ENCODE measurements at regions not wholly inside any gene's neighbourhood (a gene's known extent, or its start where the extent isn't known, plus 50 kb on each side); places are given as distances from the start of the nearest gene placed in this dataset.

DNA sequence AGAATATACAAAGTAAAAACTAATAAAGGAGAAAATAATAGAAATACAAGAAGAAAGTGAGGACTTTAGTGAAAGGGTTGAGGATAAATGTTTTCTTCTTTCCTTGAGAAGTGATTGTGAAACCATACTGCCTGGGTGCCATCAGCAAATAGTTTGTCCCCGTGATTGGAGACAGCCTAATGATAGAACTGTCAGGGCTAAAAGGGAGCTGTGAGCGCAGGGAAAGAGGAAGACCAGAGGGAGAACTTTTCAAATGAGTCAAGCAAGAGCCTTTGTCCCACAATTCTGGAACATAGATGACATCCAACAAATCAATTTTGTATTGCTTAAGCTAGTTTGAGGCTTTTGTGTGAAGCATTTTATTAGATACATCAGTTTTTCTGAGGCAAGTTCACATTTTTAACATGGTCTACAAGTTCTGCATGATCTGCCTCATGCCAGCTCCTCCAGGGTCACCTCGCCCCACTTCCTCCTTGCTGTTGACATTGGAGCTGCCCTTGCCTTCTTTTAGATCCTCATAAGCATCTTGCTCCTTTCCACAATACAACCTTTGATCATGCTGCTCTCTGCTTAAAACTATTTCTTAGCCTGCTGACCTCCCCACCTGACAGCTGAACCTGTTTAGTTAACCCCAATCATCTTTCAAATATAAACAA, 213.4 kb upstream of the REG3G start (continued):
- TF ChIP-seq ZNF560 (tag by site-specific recombination; IDR thresholded peaks at IDR 0.05; ENCODE audit: borderline replicate concordance) (no peak), ZNF221 (tag by site-specific recombination; IDR thresholded peaks at IDR 0.05; ENCODE audit: borderline replicate concordance) (no peak), ZNF132 (tag by site-specific recombination; IDR thresholded peaks at IDR 0.05; ENCODE audit: borderline replicate concordance) (no peak), ZNF777 (tag by site-specific recombination; IDR thresholded peaks at IDR 0.05; ENCODE audit: borderline replicate concordance) (no peak), ZNF701 (tag by site-specific recombination; IDR thresholded peaks at IDR 0.05) (no peak)

- TF ChIP-seq ZNF529 (tag by site-specific recombination; IDR thresholded peaks at IDR 0.05; ENCODE audit: insufficient replicate concordance), result no peak
- no peak for TF ChIP-seq GLIS2 (tag by site-specific recombination; IDR thresholded peaks at IDR 0.05)
- no peak for TF ChIP-seq ZBTB48 (tag by site-specific recombination; IDR thresholded peaks at IDR 0.05)
- TF ChIP-seq ZNF530 (tag by site-specific recombination; IDR thresholded peaks at IDR 0.05; ENCODE audit: low read depth), result no peak
- TF ChIP-seq, protein P1, sequence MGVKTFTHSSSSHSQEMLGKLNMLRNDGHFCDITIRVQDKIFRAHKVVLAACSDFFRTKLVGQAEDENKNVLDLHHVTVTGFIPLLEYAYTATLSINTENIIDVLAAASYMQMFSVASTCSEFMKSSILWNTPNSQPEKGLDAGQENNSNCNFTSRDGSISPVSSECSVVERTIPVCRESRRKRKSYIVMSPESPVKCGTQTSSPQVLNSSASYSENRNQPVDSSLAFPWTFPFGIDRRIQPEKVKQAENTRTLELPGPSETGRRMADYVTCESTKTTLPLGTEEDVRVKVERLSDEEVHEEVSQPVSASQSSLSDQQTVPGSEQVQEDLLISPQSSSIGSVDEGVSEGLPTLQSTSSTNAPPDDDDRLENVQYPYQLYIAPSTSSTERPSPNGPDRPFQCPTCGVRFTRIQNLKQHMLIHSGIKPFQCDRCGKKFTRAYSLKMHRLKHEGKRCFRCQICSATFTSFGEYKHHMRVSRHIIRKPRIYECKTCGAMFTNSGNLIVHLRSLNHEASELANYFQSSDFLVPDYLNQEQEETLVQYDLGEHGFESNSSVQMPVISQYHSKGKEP (tag by site-specific recombination; IDR thresholded peaks at IDR 0.05), result no peak
- TF ChIP-seq, protein P2, sequence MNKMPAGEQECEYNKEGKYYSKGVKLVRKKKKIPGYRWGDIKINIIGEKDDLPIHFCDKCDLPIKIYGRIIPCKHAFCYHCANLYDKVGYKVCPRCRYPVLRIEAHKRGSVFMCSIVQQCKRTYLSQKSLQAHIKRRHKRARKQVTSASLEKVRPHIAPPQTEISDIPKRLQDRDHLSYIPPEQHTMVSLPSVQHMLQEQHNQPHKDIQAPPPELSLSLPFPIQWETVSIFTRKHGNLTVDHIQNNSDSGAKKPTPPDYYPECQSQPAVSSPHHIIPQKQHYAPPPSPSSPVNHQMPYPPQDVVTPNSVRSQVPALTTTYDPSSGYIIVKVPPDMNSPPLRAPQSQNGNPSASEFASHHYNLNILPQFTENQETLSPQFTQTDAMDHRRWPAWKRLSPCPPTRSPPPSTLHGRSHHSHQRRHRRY (tag by site-specific recombination; IDR thresholded peaks at IDR 0.05), result no peak
- TF ChIP-seq ZBTB1 (tag by site-specific recombination; IDR thresholded peaks at IDR 0.05), result no peak
- no peak for TF ChIP-seq HOXC10 (CRISPR knock-in tag; IDR thresholded peaks at IDR 0.05)
- no peak for TF ChIP-seq ZBTB17 (tag by site-specific recombination; IDR thresholded peaks at IDR 0.05)
- TF ChIP-seq WT1 (tag by site-specific recombination; IDR thresholded peaks at IDR 0.05), result no peak
- TF ChIP-seq ZNF132 (tag by site-specific recombination; IDR thresholded peaks at IDR 0.05; ENCODE audit: borderline replicate concordance), result no peak
- no peak for TF ChIP-seq ZNF248 (tag by site-specific recombination; IDR thresholded peaks at IDR 0.05)
- no peak for TF ChIP-seq ZFP69B (tag by site-specific recombination; IDR thresholded peaks at IDR 0.05)
- no peak for TF ChIP-seq ZNF221 (tag by site-specific recombination; IDR thresholded peaks at IDR 0.05; ENCODE audit: borderline replicate concordance)
- no peak for TF ChIP-seq ZNF174 (tag by site-specific recombination; IDR thresholded peaks at IDR 0.05)
- TF ChIP-seq KLF10 (tag by site-specific recombination; IDR thresholded peaks at IDR 0.05), result no peak
- no peak for TF ChIP-seq ZBTB20 (tag by site-specific recombination; IDR thresholded peaks at IDR 0.05)
- Histone ChIP-seq H3K36me3 (ENCODE audit: control insufficient read depth in 2 of 2, insufficient read depth in 1 of 2, low read length in 2 of 2) (no peaks in the 10 kb centered on the region), H3K9me3 (ENCODE audit: control insufficient read depth, insufficient read depth, low read depth, low read length) (no peaks in the 10 kb centered on the region), H3K27ac (ENCODE audit: extremely low read depth, low read depth, low read length) (no peak overlapping the region), H3K4me1 (ENCODE audit: control insufficient read depth, insufficient read depth, low read length) (no peaks in the 10 kb centered on the region), H3K4me3 (ENCODE audit: low read depth, low read length) (no peak overlapping the region)
- CTCF ChIA-PET, result no interaction called here
- POLR2A ChIA-PET, result no interaction called here
These were observed 211.0 kb upstream of the REG3G start for GRCh38 chr2:78814331-78814986.

- no peaks in the 10 kb centered on the region for H3K9me3 ChIP-seq (ENCODE audit: control insufficient read depth, insufficient read depth, low read depth, low read length)
- no peaks in the 10 kb centered on the region for H3K4me1 ChIP-seq (ENCODE audit: control insufficient read depth, insufficient read depth, low read length)
- no peaks in the 10 kb centered on the region for H3K36me3 ChIP-seq (ENCODE audit: control insufficient read depth in 2 of 2, insufficient read depth in 1 of 2, low read length in 2 of 2)
- ChIA-PET CTCF (interaction anchor here (0.5 kb wide), 1 partner anchor 474 kb away, joined by 3 read pairs; no protein-coding TSS in a partner anchor), POLR2A (no interaction called here)
- H3K4me3 ChIP-seq (ENCODE audit: low read depth, low read length), result no peak overlapping the region
- H3K27ac ChIP-seq (ENCODE audit: extremely low read depth, low read depth, low read length), result no peak overlapping the region
- no peak for TF ChIP-seq ZNF423 (tag by site-specific recombination; IDR thresholded peaks at IDR 0.05)
- TF ChIP-seq ZNF121 (tag by site-specific recombination; IDR thresholded peaks at IDR 0.05), result no peak
- TF ChIP-seq ZNF747 (tag by site-specific recombination; IDR thresholded peaks at IDR 0.05), result no peak
- no peak for TF ChIP-seq BCL11A (tag by site-specific recombination; IDR thresholded peaks at IDR 0.05; ENCODE audit: low read depth)
- no peak for TF ChIP-seq ZNF555 (tag by site-specific recombination; conservative IDR thresholded peaks at IDR 0.05)
- TF ChIP-seq, protein P3, sequence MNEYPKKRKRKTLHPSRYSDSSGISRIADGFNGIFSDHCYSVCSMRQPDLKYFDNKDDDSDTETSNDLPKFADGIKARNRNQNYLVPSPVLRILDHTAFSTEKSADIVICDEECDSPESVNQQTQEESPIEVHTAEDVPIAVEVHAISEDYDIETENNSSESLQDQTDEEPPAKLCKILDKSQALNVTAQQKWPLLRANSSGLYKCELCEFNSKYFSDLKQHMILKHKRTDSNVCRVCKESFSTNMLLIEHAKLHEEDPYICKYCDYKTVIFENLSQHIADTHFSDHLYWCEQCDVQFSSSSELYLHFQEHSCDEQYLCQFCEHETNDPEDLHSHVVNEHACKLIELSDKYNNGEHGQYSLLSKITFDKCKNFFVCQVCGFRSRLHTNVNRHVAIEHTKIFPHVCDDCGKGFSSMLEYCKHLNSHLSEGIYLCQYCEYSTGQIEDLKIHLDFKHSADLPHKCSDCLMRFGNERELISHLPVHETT (tag by site-specific recombination; IDR thresholded peaks at IDR 0.05), result no peak
- no peak for TF ChIP-seq ZNF184 (tag by site-specific recombination; IDR thresholded peaks at IDR 0.05)
These were observed 208.1 kb upstream of the REG3G start for GRCh38 chr2:78817430-78817829.

Data from HEK293 (cell line).